ENCODE measurements at regions not wholly inside any gene's neighbourhood (a gene's known extent, or its start where the extent isn't known, plus 50 kb on each side); places are given as distances from the start of the nearest gene placed in this dataset.

- no peak overlapping the region for H2AFZ ChIP-seq (ENCODE audit: low read length)
- no peak overlapping the region for H3K4ac ChIP-seq (ENCODE audit: low read length)
- H3K9ac ChIP-seq (ENCODE audit: low read depth, low read length, poor library complexity) = no peak overlapping the region
- no peaks in the 10 kb centered on the region for H3K36me3 ChIP-seq (replicated peaks in 1 of 2; ENCODE audit: control insufficient read depth in 2 of 2, insufficient read depth in 2 of 2, low read length in 2 of 2)
- H3K27me3 ChIP-seq (ENCODE audit: control insufficient read depth in 3 of 3, insufficient read depth in 3 of 3, low read depth in 1 of 3, low read length in 3 of 3) = no peaks in the 10 kb centered on the region
- no peak overlapping the region for H3K4me3 ChIP-seq (ENCODE audit: low read length in 2 of 2)
- WGBS, 2 donors (ENCODE audit: extremely low coverage in 2 of 2, insufficient read length in 2 of 2, insufficient replicate concordance in 1 of 2) = no CpG with 5 or more reads among the region's 3 CpGs
- H2BK120ac ChIP-seq (ENCODE audit: low read depth, low read length) = no peak overlapping the region
- no peak overlapping the region for H2BK12ac ChIP-seq (ENCODE audit: low read length)
- H3K14ac ChIP-seq (ENCODE audit: low read length) = no peak overlapping the region
- no peak overlapping the region for H4K91ac ChIP-seq (ENCODE audit: low read depth, low read length, poor library complexity)
- H3K4me2 ChIP-seq (ENCODE audit: insufficient read depth, low read length, poor library complexity, severe bottlenecking) = no peak overlapping the region
- no peak overlapping the region for H3K27ac ChIP-seq (replicated peaks; ENCODE audit: low read length)
- DNase-seq (ENCODE audit: low spot score) = no peak
- no peaks in the 10 kb centered on the region for H3K9me3 ChIP-seq (replicated peaks in 1 of 2; ENCODE audit: control insufficient read depth in 2 of 2, insufficient read depth in 1 of 2, low read depth in 1 of 2, low read length in 2 of 2)
- no peak overlapping the region for H2BK15ac ChIP-seq (ENCODE audit: low read length)
- no peak overlapping the region for H4K8ac ChIP-seq (ENCODE audit: low read depth, low read length)
- H3K4me1 ChIP-seq (ENCODE audit: control insufficient read depth in 2 of 2, insufficient read depth in 1 of 2, low read depth in 1 of 2, low read length in 2 of 2) = no peaks in the 10 kb centered on the region
- H3K79me1 ChIP-seq (ENCODE audit: low read depth, low read length) = no peaks in the 10 kb centered on the region
- no peak overlapping the region for H2BK5ac ChIP-seq (ENCODE audit: low read length)
- H3K18ac ChIP-seq (ENCODE audit: low read length) = no peak overlapping the region
- no peak overlapping the region for H2AK5ac ChIP-seq (ENCODE audit: low read depth, low read length)
- no peak overlapping the region for H3K23ac ChIP-seq (ENCODE audit: low read depth, low read length, poor library complexity)
Measured at GRCh38 chrX:125006704-125007103, 313.0 kb upstream of the TEX13C start.

GRCh38 chrX:125012585-125012984 lies 307.1 kb upstream of the TEX13C start:
- H3K9ac ChIP-seq (ENCODE audit: low read depth, low read length, poor library complexity) = no peak overlapping the region
- H2AK5ac ChIP-seq (ENCODE audit: low read depth, low read length) = no peak overlapping the region
- no peak overlapping the region for H3K14ac ChIP-seq (ENCODE audit: low read length)
- no peak overlapping the region for H3K4ac ChIP-seq (ENCODE audit: low read length)
- H3K4me2 ChIP-seq (ENCODE audit: insufficient read depth, low read length, poor library complexity, severe bottlenecking) = no peak overlapping the region
- H3K4me1 ChIP-seq (ENCODE audit: control insufficient read depth in 2 of 2, insufficient read depth in 1 of 2, low read depth in 1 of 2, low read length in 2 of 2) = no peaks in the 10 kb centered on the region
- H3K9me3 ChIP-seq (replicated peaks in 1 of 2; ENCODE audit: control insufficient read depth in 2 of 2, insufficient read depth in 1 of 2, low read depth in 1 of 2, low read length in 2 of 2) = no peaks in the 10 kb centered on the region
- H4K91ac ChIP-seq (ENCODE audit: low read depth, low read length, poor library complexity) = no peak overlapping the region
- H4K8ac ChIP-seq (ENCODE audit: low read depth, low read length) = no peak overlapping the region
- WGBS, 2 donors (ENCODE audit: extremely low coverage in 2 of 2, insufficient read length in 2 of 2, insufficient replicate concordance in 1 of 2) = no CpG with 5 or more reads among the region's 3 CpGs
- no peak overlapping the region for H3K4me3 ChIP-seq (ENCODE audit: low read length in 2 of 2)
- no peaks in the 10 kb centered on the region for H3K36me3 ChIP-seq (replicated peaks in 1 of 2; ENCODE audit: control insufficient read depth in 2 of 2, insufficient read depth in 2 of 2, low read length in 2 of 2)
- H3K18ac ChIP-seq (ENCODE audit: low read length) = no peak overlapping the region
- no peak overlapping the region for H3K27ac ChIP-seq (replicated peaks; ENCODE audit: low read length)
- no peak overlapping the region for H2BK120ac ChIP-seq (ENCODE audit: low read depth, low read length)
- no peak overlapping the region for H2BK12ac ChIP-seq (ENCODE audit: low read length)
- no peaks in the 10 kb centered on the region for H3K27me3 ChIP-seq (ENCODE audit: control insufficient read depth in 3 of 3, insufficient read depth in 3 of 3, low read depth in 1 of 3, low read length in 3 of 3)
- no peak for DNase-seq (ENCODE audit: low spot score)
- H2BK15ac ChIP-seq (ENCODE audit: low read length) = no peak overlapping the region
- H2AFZ ChIP-seq (ENCODE audit: low read length) = no peak overlapping the region
- no peaks in the 10 kb centered on the region for H3K79me1 ChIP-seq (ENCODE audit: low read depth, low read length)
- H2BK5ac ChIP-seq (ENCODE audit: low read length) = no peak overlapping the region
- H3K23ac ChIP-seq (ENCODE audit: low read depth, low read length, poor library complexity) = no peak overlapping the region

- Histone ChIP-seq H2BK12ac (ENCODE audit: low read length) (no peak overlapping the region), H3K4me3 (ENCODE audit: low read length in 2 of 2) (no peak overlapping the region), H3K79me1 (ENCODE audit: low read depth, low read length) (no peaks in the 10 kb centered on the region), H3K4me1 (ENCODE audit: control insufficient read depth in 2 of 2, insufficient read depth in 1 of 2, low read depth in 1 of 2, low read length in 2 of 2) (no peaks in the 10 kb centered on the region), H3K27ac (replicated peaks; ENCODE audit: low read length) (no peak overlapping the region), H4K91ac (ENCODE audit: low read depth, low read length, poor library complexity) (no peak overlapping the region), H3K9ac (ENCODE audit: low read depth, low read length, poor library complexity) (no peak overlapping the region), H3K14ac (ENCODE audit: low read length) (no peak overlapping the region), H2BK5ac (ENCODE audit: low read length) (no peak overlapping the region), H2BK120ac (ENCODE audit: low read depth, low read length) (no peak overlapping the region), H3K27me3 (ENCODE audit: control insufficient read depth in 3 of 3, insufficient read depth in 3 of 3, low read depth in 1 of 3, low read length in 3 of 3) (no peaks in the 10 kb centered on the region), H3K9me3 (replicated peaks in 1 of 2; ENCODE audit: control insufficient read depth in 2 of 2, insufficient read depth in 1 of 2, low read depth in 1 of 2, low read length in 2 of 2) (no peaks in the 10 kb centered on the region), H3K4ac (ENCODE audit: low read length) (no peak overlapping the region), H2AFZ (ENCODE audit: low read length) (no peak overlapping the region), H2AK5ac (ENCODE audit: low read depth, low read length) (no peak overlapping the region), H3K4me2 (ENCODE audit: insufficient read depth, low read length, poor library complexity, severe bottlenecking) (no peak overlapping the region), H3K36me3 (replicated peaks in 1 of 2; ENCODE audit: control insufficient read depth in 2 of 2, insufficient read depth in 2 of 2, low read length in 2 of 2) (no peaks in the 10 kb centered on the region), H4K8ac (ENCODE audit: low read depth, low read length) (no peak overlapping the region), H2BK15ac (ENCODE audit: low read length) (no peak overlapping the region), H3K23ac (ENCODE audit: low read depth, low read length, poor library complexity) (no peak overlapping the region), H3K18ac (ENCODE audit: low read length) (no peak overlapping the region)
- no CpG with 5 or more reads among the region's 3 CpGs for WGBS, 2 donors (ENCODE audit: extremely low coverage in 2 of 2, insufficient read length in 2 of 2, insufficient replicate concordance in 1 of 2)
- DNase-seq (ENCODE audit: low spot score) = no peak
Measured at GRCh38 chrX:125029131-125029530, 290.5 kb upstream of the TEX13C start.

Measured in neuronal stem cell (in vitro differentiated cells).